GM13977 (cell line): ENCODE measurements at regions not wholly inside any gene's neighbourhood (a gene's known extent, or its start where the extent isn't known, plus 50 kb on each side); places are given as distances from the start of the nearest gene placed in this dataset.

Experiments
- DNase-seq: peaks from one replicate; pipeline ENCODE4 v3.0.0; 2012; ENCODE audit warnings: low spot score
- in situ Hi-C: fragments of 300-500 bp; cut with MboI; formaldehyde crosslinking; loops from one replicate; pipeline ENCODE4 v1.12.0; 2022; ENCODE audit warnings: low sequenced_read_pairs, low pct_unique_long_range_greater_than_20kb, mixed read lengths, inconsistent platforms; ENCODE audit not compliant: unreplicated experiment
- TF ChIP-seq, protein P1 (sequence below): IDR thresholded peaks from 2 replicates; pipeline ENCODE4 v1.5.1; 2012; ENCODE audit warnings: mild to moderate bottlenecking, control low read depth; ENCODE audit not compliant: insufficient read depth; ENCODE audit errors: extremely low read depth, missing control alignments

- TF ChIP-seq, protein P1, sequence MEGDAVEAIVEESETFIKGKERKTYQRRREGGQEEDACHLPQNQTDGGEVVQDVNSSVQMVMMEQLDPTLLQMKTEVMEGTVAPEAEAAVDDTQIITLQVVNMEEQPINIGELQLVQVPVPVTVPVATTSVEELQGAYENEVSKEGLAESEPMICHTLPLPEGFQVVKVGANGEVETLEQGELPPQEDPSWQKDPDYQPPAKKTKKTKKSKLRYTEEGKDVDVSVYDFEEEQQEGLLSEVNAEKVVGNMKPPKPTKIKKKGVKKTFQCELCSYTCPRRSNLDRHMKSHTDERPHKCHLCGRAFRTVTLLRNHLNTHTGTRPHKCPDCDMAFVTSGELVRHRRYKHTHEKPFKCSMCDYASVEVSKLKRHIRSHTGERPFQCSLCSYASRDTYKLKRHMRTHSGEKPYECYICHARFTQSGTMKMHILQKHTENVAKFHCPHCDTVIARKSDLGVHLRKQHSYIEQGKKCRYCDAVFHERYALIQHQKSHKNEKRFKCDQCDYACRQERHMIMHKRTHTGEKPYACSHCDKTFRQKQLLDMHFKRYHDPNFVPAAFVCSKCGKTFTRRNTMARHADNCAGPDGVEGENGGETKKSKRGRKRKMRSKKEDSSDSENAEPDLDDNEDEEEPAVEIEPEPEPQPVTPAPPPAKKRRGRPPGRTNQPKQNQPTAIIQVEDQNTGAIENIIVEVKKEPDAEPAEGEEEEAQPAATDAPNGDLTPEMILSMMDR = no peak
- DNase-seq = no peak
- in situ Hi-C loops = no loop called here
These were observed 763.9 kb downstream of the GALC start for GRCh38 chr14:87229131-87229530.

- in situ Hi-C loops = no loop called here
- no peak for DNase-seq
- TF ChIP-seq, protein P1 = no peak
These were observed 776.0 kb downstream of the GALC start for GRCh38 chr14:87217023-87217422.

DNA sequence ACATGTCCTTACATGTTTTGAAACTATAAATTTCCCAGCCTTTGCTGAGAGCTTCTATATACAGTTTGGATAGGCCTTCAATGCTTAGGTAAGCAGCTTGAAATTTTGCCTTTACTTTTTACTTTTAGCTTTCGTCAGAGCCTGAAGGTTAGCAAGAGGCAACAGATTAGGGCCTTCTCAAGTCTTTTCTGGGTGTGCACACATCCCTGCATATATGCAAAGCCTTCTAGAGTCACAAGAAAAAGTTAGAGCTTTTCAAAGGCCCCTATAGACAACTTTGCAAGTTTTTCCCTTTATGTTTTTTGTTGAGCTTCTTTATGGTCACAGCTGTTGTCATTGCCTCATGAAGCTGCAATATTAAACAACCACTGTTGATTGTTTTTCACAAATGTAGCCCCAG is 778.4 kb downstream of the GALC start:
- in situ Hi-C loops = no loop called here
- TF ChIP-seq, protein P1 = no peak
- DNase-seq = no peak

DNA sequence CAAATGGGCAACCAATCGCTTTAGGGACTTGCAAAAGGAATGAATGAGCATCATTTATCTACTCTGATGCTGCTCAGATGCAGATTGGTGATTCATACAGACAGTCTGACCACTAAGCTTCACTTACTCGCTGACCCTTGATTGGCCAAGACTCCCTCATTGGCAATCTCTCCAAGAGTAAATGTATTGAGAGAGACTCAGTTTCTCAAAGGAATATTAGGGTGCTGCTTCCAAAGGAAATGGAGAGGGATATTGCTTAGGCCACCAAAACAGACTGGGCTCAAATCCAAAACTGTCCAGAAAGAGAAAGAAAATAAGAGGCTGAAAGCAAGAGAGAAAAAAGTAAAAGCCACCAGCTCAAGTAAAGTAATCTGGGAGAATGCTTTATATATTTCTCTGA is 785.2 kb downstream of the GALC start:
- TF ChIP-seq, protein P1 = no peak
- in situ Hi-C loops = no loop called here
- no peak for DNase-seq

DNA sequence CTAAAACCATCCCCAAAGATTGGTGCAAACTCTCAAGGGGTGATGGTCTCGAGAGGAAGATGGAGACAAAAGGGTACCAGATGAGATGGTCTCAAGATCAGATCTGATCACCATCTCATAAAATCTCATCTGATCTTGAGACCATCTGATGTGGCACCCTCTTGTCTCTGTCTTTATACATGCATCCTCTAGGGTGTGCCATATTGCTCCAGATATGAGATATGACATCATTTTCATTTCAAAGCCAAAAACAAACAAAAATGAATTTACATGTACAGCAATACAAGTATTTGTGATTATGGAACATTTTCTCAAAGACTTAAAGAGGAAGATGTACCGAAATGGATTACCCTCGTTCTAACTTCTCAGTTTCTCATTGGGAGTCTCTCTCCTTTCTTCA is 787.2 kb downstream of the GALC start:
- TF ChIP-seq, protein P1 = no peak
- in situ Hi-C loops = no loop called here
- no peak for DNase-seq

GRCh38 chr14:87203346-87203745 is 789.6 kb downstream of the GALC start:
- TF ChIP-seq, protein P1 = no peak
- in situ Hi-C loops = no loop called here
- DNase-seq = no peak

DNA sequence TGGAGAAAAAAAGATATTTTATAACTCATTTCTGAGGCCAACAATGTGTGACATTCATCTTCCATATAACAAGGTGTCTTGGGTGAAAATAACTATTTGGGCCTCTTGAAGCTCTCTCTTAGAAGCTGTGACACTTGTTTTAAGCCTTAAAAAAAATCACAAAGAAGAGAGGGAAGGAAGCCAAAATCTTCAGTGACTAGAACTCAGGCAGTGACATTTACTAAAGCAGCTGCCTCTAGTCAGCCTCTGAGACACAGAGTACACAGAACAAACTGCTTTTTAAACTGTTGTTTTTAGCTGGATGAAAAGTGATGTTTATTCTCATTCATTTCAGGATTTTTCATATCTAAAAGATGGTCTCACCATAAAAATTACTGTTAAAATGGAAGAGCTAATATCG is 793.6 kb downstream of the GALC start:
- in situ Hi-C loops = no loop called here
- no peak for DNase-seq
- TF ChIP-seq, protein P1 = no peak
